Spleen (tissue), 11 donors: ENCODE measurements at regions not wholly inside any gene's neighbourhood (a gene's known extent, or its start where the extent isn't known, plus 50 kb on each side); places are given as distances from the start of the nearest gene placed in this dataset.

Source experiments
- DNase-seq: peaks from one replicate; pipeline ENCODE4 v3.0.0-alpha.2; 2020
- H3K27ac ChIP-seq, 8 donors: fragments of 200-600 bp; sonication (generic) in 7 of 8; 1 replicate in 4 of 8; 2 replicates in 4 of 8; pipeline versions ENCODE4 v1.5.0 to v1.8.0; 2016 to 2021; ENCODE audit warnings: inconsistent platforms in 4 of 8, mild to moderate bottlenecking in 4 of 8, moderate library complexity in 1 of 8
- H3K27me3 ChIP-seq, 7 donors: fragments of 200-600 bp; sonication (generic) in 6 of 7; replicated peaks in 1 of 7; 1 replicate in 4 of 7; 2 replicates in 3 of 7; pipeline versions ENCODE4 v1.5.0 to v1.8.0; 2016 to 2021; ENCODE audit warnings: inconsistent platforms in 3 of 7, mild to moderate bottlenecking in 1 of 7
- H3K36me3 ChIP-seq, 6 donors: fragments of 200-600 bp; sonication (generic) in 5 of 6; 1 replicate in 4 of 6; 2 replicates in 2 of 6; pipeline versions ENCODE4 v1.5.0 to v1.8.0; 2016 to 2021; ENCODE audit warnings: inconsistent platforms in 2 of 6
- H3K4me1 ChIP-seq, 6 donors: fragments of 200-600 bp; sonication (generic) in 5 of 6; 1 replicate in 3 of 6; 2 replicates in 3 of 6; pipeline versions ENCODE4 v1.5.0 to v1.8.0; 2016 to 2021; ENCODE audit warnings: inconsistent platforms in 3 of 6
- H3K4me3 ChIP-seq, 8 donors: fragments of 200-600 bp; sonication (generic) in 7 of 8; 1 replicate in 4 of 8; 2 replicates in 4 of 8; pipeline versions ENCODE4 v1.5.0 to v1.8.0; 2016 to 2021; ENCODE audit warnings: inconsistent platforms in 4 of 8, mild to moderate bottlenecking in 4 of 8, moderate library complexity in 2 of 8
- H3K9me3 ChIP-seq, 8 donors: fragments of 200-600 bp; sonication (generic) in 7 of 8; 1 replicate in 4 of 8; 2 replicates in 4 of 8; pipeline versions ENCODE4 v1.5.0 to v1.8.0; 2016 to 2021; ENCODE audit warnings: inconsistent platforms in 4 of 8
- POLR2A ChIP-seq, 3 donors: fragments of 450-650 bp; IDR thresholded peaks; one replicate each; pipeline ENCODE4 v1.5.1; 2017; ENCODE audit warnings: antibody characterized with exemption in 3 of 3, mild to moderate bottlenecking in 1 of 3
- POLR2AphosphoS5 ChIP-seq, 3 donors: sonication (generic); formaldehyde crosslinking; IDR thresholded peaks; one replicate each; pipeline ENCODE4 v1.5.1; 2017; ENCODE audit warnings: antibody characterized with exemption in 3 of 3
- WGBS, 5 donors: extraction: QIAGEN DNeasy Blood & Tissue Kit in 3 of 5; methylation state at CpG; one replicate each; pipeline versions ENCODE4 v1.1.5 to v1.1.7; 2013 to 2018; 5-methylcytosine and 5-hydroxymethylcytosine counted together
- intact Hi-C: fragments of 100-400 bp; cut with DNase I; formaldehyde crosslinking; loops from one replicate; pipeline ENCODE4 v1.15.0; 2023; ENCODE audit warnings: low total_unique reads
- TF ChIP-seq, protein P1 (sequence below), 11 experiments: fragments of 200-600 bp in 7 of 11; fragments of 450-650 bp in 4 of 11; sonication (generic) in 4 of 11; IDR thresholded peaks in 8 of 11; conservative IDR thresholded peaks in 3 of 11; 1 replicate in 7 of 11; 2 replicates in 4 of 11; pipeline versions ENCODE4 v1.4.0 to v1.8.0; 2016 to 2021; ENCODE audit warnings: antibody characterized with exemption in 11 of 11, inconsistent platforms in 4 of 11, mild to moderate bottlenecking in 1 of 11
- donor health status: healthy with polysubstance abuse.
- donor health status: DM: no; HTN: no; CAD: no; lungs with moderate emphysema.
- donor health status: DM: no; HTN: no; CAD: no.
- donor health status: Bipolar disorder and iron deficiency.
- donor health status: healthy.
- donor health status: DM: no; HTN: no; CAD: no.
- donor health status: DM: yes; HTN: yes; CAD: no.

DNA sequence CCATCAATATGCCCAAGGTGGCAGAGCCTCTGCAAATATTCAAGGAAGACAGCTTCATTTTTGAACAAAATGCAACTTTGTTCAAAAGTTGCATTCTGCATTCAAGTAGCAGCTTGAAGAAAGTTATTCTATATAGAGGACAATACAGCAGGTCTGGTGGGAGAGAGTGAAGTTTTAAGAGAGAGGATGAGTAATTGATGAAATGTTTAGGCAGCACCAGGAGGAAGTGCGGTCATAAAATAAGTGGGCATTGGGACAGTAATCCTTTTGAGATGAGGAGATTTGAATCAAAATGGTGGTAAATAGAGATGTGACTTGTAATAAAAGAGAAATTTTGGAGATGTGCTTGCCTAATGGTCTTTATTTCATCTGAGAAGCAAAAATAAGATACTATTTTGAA, 607.3 kb upstream of the ZNF385D start:
- no peak overlapping the region for H3K4me3 ChIP-seq
- no peak overlapping the region for H3K27ac ChIP-seq
- DNase-seq, result no peak
- no peaks in the 10 kb centered on the region for H3K9me3 ChIP-seq
- no peaks in the 10 kb centered on the region for H3K4me1 ChIP-seq
- no peaks in the 10 kb centered on the region for H3K27me3 ChIP-seq
- intact Hi-C loops, result no loop called here
- TF ChIP-seq POLR2AphosphoS5 (IDR thresholded peaks at IDR 0.05) (no peak), POLR2A (IDR thresholded peaks at IDR 0.05) (no peak)
- TF ChIP-seq, protein P1, sequence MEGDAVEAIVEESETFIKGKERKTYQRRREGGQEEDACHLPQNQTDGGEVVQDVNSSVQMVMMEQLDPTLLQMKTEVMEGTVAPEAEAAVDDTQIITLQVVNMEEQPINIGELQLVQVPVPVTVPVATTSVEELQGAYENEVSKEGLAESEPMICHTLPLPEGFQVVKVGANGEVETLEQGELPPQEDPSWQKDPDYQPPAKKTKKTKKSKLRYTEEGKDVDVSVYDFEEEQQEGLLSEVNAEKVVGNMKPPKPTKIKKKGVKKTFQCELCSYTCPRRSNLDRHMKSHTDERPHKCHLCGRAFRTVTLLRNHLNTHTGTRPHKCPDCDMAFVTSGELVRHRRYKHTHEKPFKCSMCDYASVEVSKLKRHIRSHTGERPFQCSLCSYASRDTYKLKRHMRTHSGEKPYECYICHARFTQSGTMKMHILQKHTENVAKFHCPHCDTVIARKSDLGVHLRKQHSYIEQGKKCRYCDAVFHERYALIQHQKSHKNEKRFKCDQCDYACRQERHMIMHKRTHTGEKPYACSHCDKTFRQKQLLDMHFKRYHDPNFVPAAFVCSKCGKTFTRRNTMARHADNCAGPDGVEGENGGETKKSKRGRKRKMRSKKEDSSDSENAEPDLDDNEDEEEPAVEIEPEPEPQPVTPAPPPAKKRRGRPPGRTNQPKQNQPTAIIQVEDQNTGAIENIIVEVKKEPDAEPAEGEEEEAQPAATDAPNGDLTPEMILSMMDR (IDR thresholded peaks at IDR 0.05 in 8 of 11, conservative IDR thresholded peaks at IDR 0.05 in 3 of 11), result no peak
- 90 to 96% (median 92%) methylated on average over 1 of the region's 1 CpG for WGBS, 5 donors
- H3K36me3 ChIP-seq, result no peaks in the 10 kb centered on the region

DNA sequence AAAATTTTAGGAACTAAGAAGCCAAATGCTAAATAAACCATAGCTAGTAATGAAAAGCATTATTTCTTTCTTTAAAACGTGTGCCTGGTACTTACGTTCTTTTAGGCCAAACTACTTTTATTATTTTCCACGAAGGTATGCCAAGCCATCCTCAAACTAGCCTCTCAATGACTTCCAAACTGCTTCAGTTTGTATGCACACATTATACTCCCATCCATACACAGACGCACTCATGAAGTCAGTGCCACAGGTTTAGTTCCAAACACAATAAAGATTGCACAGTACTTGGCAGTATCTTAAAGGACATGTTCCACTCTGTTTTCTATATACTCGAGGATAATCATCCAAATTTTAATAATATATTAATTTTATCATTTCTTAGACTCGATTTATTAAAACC, 609.2 kb upstream of the ZNF385D start:
- Histone ChIP-seq H3K27me3 (no peaks in the 10 kb centered on the region), H3K36me3 (no peaks in the 10 kb centered on the region), H3K4me3 (no peak overlapping the region), H3K9me3 (no peaks in the 10 kb centered on the region), H3K4me1 (no peaks in the 10 kb centered on the region), H3K27ac (no peak overlapping the region)
- no peak for DNase-seq
- TF ChIP-seq, protein P1 (IDR thresholded peaks at IDR 0.05 in 8 of 11, conservative IDR thresholded peaks at IDR 0.05 in 3 of 11), result no peak
- no peak for TF ChIP-seq POLR2A (IDR thresholded peaks at IDR 0.05)
- TF ChIP-seq POLR2AphosphoS5 (IDR thresholded peaks at IDR 0.05), result no peak
- intact Hi-C loops, result no loop called here
- 80 to 92% (median 88%) methylated on average over 6 of the region's 6 CpGs for WGBS, 5 donors

DNA sequence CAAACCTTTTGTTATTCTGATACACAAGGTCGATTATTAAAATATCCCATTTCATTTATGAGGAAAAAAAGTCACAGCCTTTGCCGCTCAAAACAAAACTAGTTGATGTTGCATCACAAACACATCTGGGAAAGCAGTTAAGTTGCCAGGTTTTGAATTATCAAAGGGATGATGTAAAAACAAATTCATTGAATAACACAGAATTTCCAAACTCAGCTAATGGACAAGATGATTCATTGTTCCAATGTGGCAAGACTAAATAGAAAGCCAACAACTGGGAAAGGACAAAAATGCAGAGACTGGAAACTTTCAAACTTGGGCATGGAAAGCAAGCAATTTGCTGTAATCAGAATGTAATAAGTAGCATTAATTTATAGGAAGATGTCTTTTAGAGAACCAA, 610.0 kb upstream of the ZNF385D start:
- Histone ChIP-seq H3K27ac (no peak overlapping the region), H3K27me3 (no peaks in the 10 kb centered on the region), H3K4me3 (no peak overlapping the region), H3K36me3 (no peaks in the 10 kb centered on the region), H3K9me3 (no peaks in the 10 kb centered on the region), H3K4me1 (no peaks in the 10 kb centered on the region)
- DNase-seq, result no peak
- TF ChIP-seq, protein P1 (IDR thresholded peaks at IDR 0.05 in 8 of 11, conservative IDR thresholded peaks at IDR 0.05 in 3 of 11), result no peak
- TF ChIP-seq POLR2A (IDR thresholded peaks at IDR 0.05), result no peak
- no peak for TF ChIP-seq POLR2AphosphoS5 (IDR thresholded peaks at IDR 0.05)
- 79 to 84% (median 82%) methylated on average over 2 of the region's 2 CpGs for WGBS, 5 donors
- intact Hi-C loops, result no loop called here

DNA sequence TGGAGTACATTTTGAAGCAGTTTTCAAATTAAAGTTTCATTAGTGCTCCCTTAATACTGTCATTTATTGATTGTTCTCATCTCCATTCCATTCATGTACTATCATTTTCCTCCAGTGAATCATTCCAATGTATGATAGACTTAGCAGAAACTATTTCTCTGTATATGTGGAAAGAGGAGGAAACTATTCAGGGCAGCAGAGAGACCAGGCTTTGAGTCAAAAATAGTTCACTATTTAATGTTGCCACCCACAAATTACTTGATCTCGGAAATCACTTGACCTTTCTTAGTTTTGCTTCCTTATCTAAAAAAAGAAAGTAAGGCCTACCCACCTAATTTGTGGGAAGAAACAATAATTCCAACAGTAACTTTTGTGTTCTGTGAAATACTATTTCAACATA, 610.5 kb upstream of the ZNF385D start:
- no peaks in the 10 kb centered on the region for H3K9me3 ChIP-seq
- no peaks in the 10 kb centered on the region for H3K36me3 ChIP-seq
- intact Hi-C loops, result no loop called here
- H3K27ac ChIP-seq, result no peak overlapping the region
- WGBS, 5 donors, result 14 to 40% (median 16%) methylated on average over 1 of the region's 1 CpG
- no peak for DNase-seq
- TF ChIP-seq POLR2AphosphoS5 (IDR thresholded peaks at IDR 0.05) (no peak), POLR2A (IDR thresholded peaks at IDR 0.05) (no peak)
- TF ChIP-seq, protein P1 (IDR thresholded peaks at IDR 0.05 in 8 of 11, conservative IDR thresholded peaks at IDR 0.05 in 3 of 11), result no peak
- H3K4me1 ChIP-seq, result no peaks in the 10 kb centered on the region
- H3K27me3 ChIP-seq, result no peaks in the 10 kb centered on the region
- no peak overlapping the region for H3K4me3 ChIP-seq
